Kidney epithelial cell (primary cell): ENCODE measurements at regions not wholly inside any gene's neighbourhood (a gene's known extent, or its start where the extent isn't known, plus 50 kb on each side); places are given as distances from the start of the nearest gene placed in this dataset.

Experiments used
- DNase-seq: peaks from one replicate; pipeline ENCODE4 v3.0.0-alpha.2; 2010; ENCODE audit warnings: low read depth
- H3K27me3 ChIP-seq: 2 replicates; pipeline ENCODE4 v1.6.0; 2011; ENCODE audit warnings: low read length; ENCODE audit not compliant: control insufficient read depth, insufficient read depth
- H3K36me3 ChIP-seq: 2 replicates; pipeline ENCODE4 v1.5.1; 2011; ENCODE audit warnings: low read length; ENCODE audit not compliant: control insufficient read depth, insufficient read depth
- H3K4me3 ChIP-seq: 2 replicates; pipeline ENCODE4 v1.5.1; 2011; ENCODE audit warnings: low read depth, mild to moderate bottlenecking, control low read depth, low read length
- TF ChIP-seq, protein P1 (sequence below): IDR thresholded peaks from 2 replicates; pipeline ENCODE4 v1.5.1; 2011; ENCODE audit warnings: mild to moderate bottlenecking, moderate library complexity, low read length, control low read depth, inconsistent platforms; ENCODE audit not compliant: insufficient read depth, poor library complexity, severe bottlenecking

GRCh38 chr1:218712677-218713076 is 367.5 kb downstream of the TGFB2 start:
- no peaks in the 10 kb centered on the region for H3K36me3 ChIP-seq
- TF ChIP-seq, protein P1, sequence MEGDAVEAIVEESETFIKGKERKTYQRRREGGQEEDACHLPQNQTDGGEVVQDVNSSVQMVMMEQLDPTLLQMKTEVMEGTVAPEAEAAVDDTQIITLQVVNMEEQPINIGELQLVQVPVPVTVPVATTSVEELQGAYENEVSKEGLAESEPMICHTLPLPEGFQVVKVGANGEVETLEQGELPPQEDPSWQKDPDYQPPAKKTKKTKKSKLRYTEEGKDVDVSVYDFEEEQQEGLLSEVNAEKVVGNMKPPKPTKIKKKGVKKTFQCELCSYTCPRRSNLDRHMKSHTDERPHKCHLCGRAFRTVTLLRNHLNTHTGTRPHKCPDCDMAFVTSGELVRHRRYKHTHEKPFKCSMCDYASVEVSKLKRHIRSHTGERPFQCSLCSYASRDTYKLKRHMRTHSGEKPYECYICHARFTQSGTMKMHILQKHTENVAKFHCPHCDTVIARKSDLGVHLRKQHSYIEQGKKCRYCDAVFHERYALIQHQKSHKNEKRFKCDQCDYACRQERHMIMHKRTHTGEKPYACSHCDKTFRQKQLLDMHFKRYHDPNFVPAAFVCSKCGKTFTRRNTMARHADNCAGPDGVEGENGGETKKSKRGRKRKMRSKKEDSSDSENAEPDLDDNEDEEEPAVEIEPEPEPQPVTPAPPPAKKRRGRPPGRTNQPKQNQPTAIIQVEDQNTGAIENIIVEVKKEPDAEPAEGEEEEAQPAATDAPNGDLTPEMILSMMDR, result no peak
- H3K27me3 ChIP-seq, result no peaks in the 10 kb centered on the region
- no peak for DNase-seq
- H3K4me3 ChIP-seq, result no peak overlapping the region

DNA sequence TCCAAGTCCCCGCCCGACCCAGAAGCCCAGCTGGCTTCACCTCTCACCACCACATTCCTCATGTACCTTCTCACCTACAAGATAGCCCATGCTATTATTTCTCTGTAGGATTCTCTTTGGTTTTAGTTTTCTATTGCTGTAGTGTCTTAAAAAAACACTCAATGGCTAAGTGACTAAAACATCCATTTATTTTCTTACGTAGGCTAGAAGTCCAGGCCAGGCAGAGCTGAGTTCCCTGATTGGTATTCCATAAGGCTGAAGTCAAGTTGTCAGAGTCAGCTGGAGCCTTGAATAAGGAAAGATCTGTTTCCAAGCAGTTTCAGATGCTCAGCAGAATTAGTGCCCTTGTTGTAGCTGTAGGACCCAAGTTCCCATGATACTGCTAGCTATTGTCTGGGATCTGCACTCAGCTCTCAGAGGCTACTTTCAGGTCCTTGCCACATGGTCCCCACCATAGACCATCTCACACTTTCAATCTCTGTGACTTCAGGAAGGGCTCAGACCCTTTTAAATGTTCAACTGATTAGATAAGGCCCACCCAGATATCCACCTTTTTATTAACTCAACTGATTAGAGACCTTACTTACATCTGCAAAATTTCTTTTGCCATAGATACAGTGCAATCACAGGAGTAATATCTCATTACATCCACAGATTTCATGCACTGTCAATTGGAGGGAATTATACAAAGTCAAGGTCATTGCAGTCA is 371.0 kb downstream of the TGFB2 start:
- no peak for DNase-seq
- Histone ChIP-seq H3K4me3 (no peak overlapping the region), H3K27me3 (no peaks in the 10 kb centered on the region), H3K36me3 (no peaks in the 10 kb centered on the region)
- TF ChIP-seq, protein P1, result no peak

- H3K36me3 ChIP-seq, result no peaks in the 10 kb centered on the region
- no peak for DNase-seq
- no peaks in the 10 kb centered on the region for H3K27me3 ChIP-seq
- no peak overlapping the region for H3K4me3 ChIP-seq
- TF ChIP-seq, protein P1, result no peak
Observed at GRCh38 chr1:218717575-218717974, 372.4 kb downstream of the TGFB2 start.

GRCh38 chr1:218718206-218718605 is 373.1 kb downstream of the TGFB2 start:
- Histone ChIP-seq H3K27me3 (no peaks in the 10 kb centered on the region), H3K36me3 (no peaks in the 10 kb centered on the region), H3K4me3 (no peak overlapping the region)
- no peak for DNase-seq
- TF ChIP-seq, protein P1, result no peak

DNA sequence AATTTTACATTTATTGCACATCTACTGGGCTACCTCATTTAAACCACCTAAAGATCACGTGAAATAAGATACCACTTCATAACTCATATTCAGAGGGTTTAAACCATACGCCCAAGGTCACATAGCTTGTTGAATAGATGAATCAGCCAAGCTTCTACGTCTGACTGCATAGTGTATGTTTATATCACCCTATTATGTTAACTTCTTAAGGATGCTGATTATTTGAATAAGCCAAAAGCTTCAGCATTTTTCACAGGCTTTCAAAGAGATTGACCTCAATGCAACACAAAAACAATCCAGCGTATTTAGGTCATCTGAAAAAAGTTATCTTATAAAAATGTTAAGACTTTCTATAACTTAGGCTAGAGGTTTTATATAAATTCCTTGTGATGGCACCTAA is 373.8 kb downstream of the TGFB2 start:
- no peak for DNase-seq
- no peak overlapping the region for H3K4me3 ChIP-seq
- no peaks in the 10 kb centered on the region for H3K27me3 ChIP-seq
- no peaks in the 10 kb centered on the region for H3K36me3 ChIP-seq
- TF ChIP-seq, protein P1, result no peak
